KMS-11 (cell line): ENCODE measurements at regions not wholly inside any gene's neighbourhood (a gene's known extent, or its start where the extent isn't known, plus 50 kb on each side); places are given as distances from the start of the nearest gene placed in this dataset.

ENCODE experiments used
- H2AFZ ChIP-seq: fragments of 200-600 bp; sonication (generic); 2 replicates; pipeline ENCODE4 v1.6.1; 2016; ENCODE audit warnings: antibody characterized with exemption, mixed run types, low read depth
- H3K27ac ChIP-seq: fragments of 200-600 bp; sonication (generic); 2 replicates; pipeline ENCODE4 v1.6.1; 2016; ENCODE audit warnings: mild to moderate bottlenecking, mixed run types
- H3K27me3 ChIP-seq: fragments of 200-600 bp; sonication (generic); 2 replicates; pipeline ENCODE4 v1.6.1; 2017; ENCODE audit warnings: mild to moderate bottlenecking, low read depth, mixed run types, moderate library complexity; ENCODE audit not compliant: insufficient read depth
- H3K36me3 ChIP-seq: fragments of 200-600 bp; sonication (generic); 2 replicates; pipeline ENCODE4 v1.6.1; 2017; ENCODE audit warnings: mild to moderate bottlenecking, mixed run types; ENCODE audit not compliant: insufficient read depth
- H3K4me1 ChIP-seq: fragments of 200-600 bp; sonication (generic); 2 replicates; pipeline ENCODE4 v1.6.1; 2016; ENCODE audit warnings: mild to moderate bottlenecking, low read depth, mixed run types; ENCODE audit not compliant: poor library complexity, severe bottlenecking
- H3K4me2 ChIP-seq: fragments of 200-600 bp; sonication (generic); 2 replicates; pipeline ENCODE4 v1.7.0; 2016; ENCODE audit warnings: mild to moderate bottlenecking, mixed run types
- H3K4me3 ChIP-seq: fragments of 200-600 bp; sonication (generic); IDR thresholded peaks from 2 replicates; pipeline ENCODE4 v1.6.1; 2017; ENCODE audit warnings: low read depth, low read length, mixed read lengths; ENCODE audit not compliant: insufficient read depth
- H3K79me2 ChIP-seq: fragments of 200-600 bp; sonication (generic); 2 replicates; pipeline ENCODE4 v1.6.1; 2016; ENCODE audit warnings: low read depth, mixed run types; ENCODE audit not compliant: insufficient read depth
- H3K9ac ChIP-seq: fragments of 200-600 bp; sonication (generic); 2 replicates; pipeline ENCODE4 v1.6.1; 2016; ENCODE audit warnings: mild to moderate bottlenecking, mixed run types
- H4K20me1 ChIP-seq: fragments of 200-600 bp; sonication (generic); 2 replicates; pipeline ENCODE4 v1.6.1; 2016; ENCODE audit warnings: mild to moderate bottlenecking, mixed run types; ENCODE audit not compliant: insufficient read depth
- CTCF ChIP-seq: fragments of 200-600 bp; sonication (generic); conservative IDR thresholded peaks from 2 replicates; pipeline ENCODE4 v1.6.1; 2017; ENCODE audit warnings: low read depth, mild to moderate bottlenecking, antibody characterized with exemption, low read length, moderate library complexity, mixed read lengths

GRCh38 chr5:58394339-58394738, 65.5 kb downstream of the PLK2 start:
- no peak for TF ChIP-seq CTCF
- Histone ChIP-seq H2AFZ (no peak overlapping the region), H4K20me1 (no peaks in the 10 kb centered on the region), H3K9ac (no peak overlapping the region), H3K4me1 (no peaks in the 10 kb centered on the region), H3K36me3 (no peaks in the 10 kb centered on the region), H3K4me2 (no peak overlapping the region), H3K79me2 (no peaks in the 10 kb centered on the region), H3K4me3 (no peak overlapping the region), H3K27me3 (no peaks in the 10 kb centered on the region), H3K27ac (no peak overlapping the region)

- Histone ChIP-seq H3K9ac (no peak overlapping the region), H3K36me3 (no peaks in the 10 kb centered on the region), H3K4me1 (no peaks in the 10 kb centered on the region), H3K27ac (no peak overlapping the region), H3K27me3 (no peaks in the 10 kb centered on the region), H3K79me2 (no peaks in the 10 kb centered on the region), H2AFZ (no peak overlapping the region), H3K4me3 (no peak overlapping the region), H4K20me1 (no peaks in the 10 kb centered on the region), H3K4me2 (no peak overlapping the region)
- no peak for TF ChIP-seq CTCF
Measured at GRCh38 chr5:58393716-58394115, 66.2 kb downstream of the PLK2 start.

GRCh38 chr5:58392496-58392895, 67.4 kb downstream of the PLK2 start:
- no peak for TF ChIP-seq CTCF
- no peaks in the 10 kb centered on the region for H3K79me2 ChIP-seq
- H4K20me1 ChIP-seq, result no peaks in the 10 kb centered on the region
- no peak overlapping the region for H3K4me3 ChIP-seq
- no peak overlapping the region for H3K9ac ChIP-seq
- H3K4me2 ChIP-seq, result no peak overlapping the region
- H3K27me3 ChIP-seq, result no peaks in the 10 kb centered on the region
- no peaks in the 10 kb centered on the region for H3K4me1 ChIP-seq
- H3K36me3 ChIP-seq, result no peaks in the 10 kb centered on the region
- no peak overlapping the region for H3K27ac ChIP-seq
- H2AFZ ChIP-seq, result no peak overlapping the region

- Histone ChIP-seq H3K27me3 (no peaks in the 10 kb centered on the region), H3K4me3 (no peak overlapping the region), H3K4me2 (no peak overlapping the region), H3K9ac (no peak overlapping the region), H2AFZ (no peak overlapping the region), H4K20me1 (no peaks in the 10 kb centered on the region), H3K36me3 (no peaks in the 10 kb centered on the region), H3K79me2 (no peaks in the 10 kb centered on the region), H3K4me1 (no peaks in the 10 kb centered on the region), H3K27ac (no peak overlapping the region)
- TF ChIP-seq CTCF, result no peak
Measured at GRCh38 chr5:58383448-58383847, 76.4 kb downstream of the PLK2 start.

GRCh38 chr5:58382131-58382534, 77.8 kb downstream of the PLK2 start:
- Histone ChIP-seq H3K27ac (no peak overlapping the region), H4K20me1 (no peaks in the 10 kb centered on the region), H3K4me3 (no peak overlapping the region), H3K27me3 (no peaks in the 10 kb centered on the region), H3K4me1 (no peaks in the 10 kb centered on the region), H3K4me2 (no peak overlapping the region), H3K36me3 (no peaks in the 10 kb centered on the region), H2AFZ (no peak overlapping the region), H3K79me2 (no peaks in the 10 kb centered on the region), H3K9ac (no peak overlapping the region)
- no peak for TF ChIP-seq CTCF
